ENCODE measurements at regions not wholly inside any gene's neighbourhood (a gene's known extent, or its start where the extent isn't known, plus 50 kb on each side); places are given as distances from the start of the nearest gene placed in this dataset.

GRCh38 chr5:3237276-3237868 is 358.3 kb upstream of the IRX1 start:
- no peak for TF ChIP-seq CTCF (IDR thresholded peaks at IDR 0.05; ENCODE audit: borderline replicate concordance, extremely low read depth, insufficient read depth)
- no peak for FAIRE-seq
- no peaks in the 10 kb centered on the region for H3K27me3 ChIP-seq (ENCODE audit: control insufficient read depth, insufficient read depth, low read length)
- H3K4me3 ChIP-seq (ENCODE audit: low read length in 3 of 3): no peak overlapping the region
- intact Hi-C loops (cut with DNase I): no loop called here
- no peaks in the 10 kb centered on the region for H3K4me1 ChIP-seq (ENCODE audit: control insufficient read depth in 2 of 3, insufficient read depth in 2 of 3, low read depth in 1 of 3, low read length in 3 of 3)
- DNase-seq: no peak
- H3K36me3 ChIP-seq (ENCODE audit: control insufficient read depth in 2 of 3, insufficient read depth in 3 of 3, low read length in 3 of 3): no peaks in the 10 kb centered on the region
- H3K27ac ChIP-seq (ENCODE audit: low read depth in 2 of 2, low read length in 2 of 2): no peak overlapping the region
- no peak overlapping the region for H3K9ac ChIP-seq (ENCODE audit: low read length in 3 of 3)
- H3K9me3 ChIP-seq (ENCODE audit: control insufficient read depth in 2 of 3, insufficient read depth in 1 of 3, low read length in 3 of 3): no peaks in the 10 kb centered on the region

- Histone ChIP-seq H3K36me3 (ENCODE audit: control insufficient read depth in 2 of 3, insufficient read depth in 3 of 3, low read length in 3 of 3) (no peaks in the 10 kb centered on the region), H3K9ac (ENCODE audit: low read length in 3 of 3) (no peak overlapping the region), H3K27ac (ENCODE audit: low read depth in 2 of 2, low read length in 2 of 2) (no peak overlapping the region), H3K4me1 (ENCODE audit: control insufficient read depth in 2 of 3, insufficient read depth in 2 of 3, low read depth in 1 of 3, low read length in 3 of 3) (no peaks in the 10 kb centered on the region), H3K4me3 (ENCODE audit: low read length in 3 of 3) (no peak overlapping the region), H3K9me3 (ENCODE audit: control insufficient read depth in 2 of 3, insufficient read depth in 1 of 3, low read length in 3 of 3) (no peaks in the 10 kb centered on the region), H3K27me3 (ENCODE audit: control insufficient read depth, insufficient read depth, low read length) (no peaks in the 10 kb centered on the region)
- TF ChIP-seq CTCF (IDR thresholded peaks at IDR 0.05; ENCODE audit: borderline replicate concordance, extremely low read depth, insufficient read depth): no peak
- intact Hi-C loops (cut with DNase I): no loop called here
- FAIRE-seq (no peak), DNase-seq (no peak)
These were observed 361.1 kb upstream of the IRX1 start for GRCh38 chr5:3234566-3234965.

GRCh38 chr5:3230941-3231340 is 364.7 kb upstream of the IRX1 start:
- Histone ChIP-seq H3K4me3 (ENCODE audit: low read length in 3 of 3) (no peak overlapping the region), H3K9me3 (ENCODE audit: control insufficient read depth in 2 of 3, insufficient read depth in 1 of 3, low read length in 3 of 3) (no peaks in the 10 kb centered on the region), H3K9ac (ENCODE audit: low read length in 3 of 3) (no peak overlapping the region), H3K27me3 (ENCODE audit: control insufficient read depth, insufficient read depth, low read length) (no peaks in the 10 kb centered on the region), H3K36me3 (ENCODE audit: control insufficient read depth in 2 of 3, insufficient read depth in 3 of 3, low read length in 3 of 3) (no peaks in the 10 kb centered on the region), H3K4me1 (ENCODE audit: control insufficient read depth in 2 of 3, insufficient read depth in 2 of 3, low read depth in 1 of 3, low read length in 3 of 3) (no peaks in the 10 kb centered on the region), H3K27ac (ENCODE audit: low read depth in 2 of 2, low read length in 2 of 2) (no peak overlapping the region)
- intact Hi-C loops (cut with DNase I): no loop called here
- FAIRE-seq: no peak
- no peak for DNase-seq
- no peak for TF ChIP-seq CTCF (IDR thresholded peaks at IDR 0.05; ENCODE audit: borderline replicate concordance, extremely low read depth, insufficient read depth)

GRCh38 chr5:3230254-3230653 is 365.4 kb upstream of the IRX1 start:
- TF ChIP-seq CTCF (IDR thresholded peaks at IDR 0.05; ENCODE audit: borderline replicate concordance, extremely low read depth, insufficient read depth): no peak
- DNase-seq: no peak
- Histone ChIP-seq H3K4me1 (ENCODE audit: control insufficient read depth in 2 of 3, insufficient read depth in 2 of 3, low read depth in 1 of 3, low read length in 3 of 3) (no peaks in the 10 kb centered on the region), H3K27me3 (ENCODE audit: control insufficient read depth, insufficient read depth, low read length) (no peaks in the 10 kb centered on the region), H3K4me3 (ENCODE audit: low read length in 3 of 3) (no peak overlapping the region), H3K36me3 (ENCODE audit: control insufficient read depth in 2 of 3, insufficient read depth in 3 of 3, low read length in 3 of 3) (no peaks in the 10 kb centered on the region), H3K9me3 (ENCODE audit: control insufficient read depth in 2 of 3, insufficient read depth in 1 of 3, low read length in 3 of 3) (no peaks in the 10 kb centered on the region), H3K27ac (ENCODE audit: low read depth in 2 of 2, low read length in 2 of 2) (no peak overlapping the region), H3K9ac (ENCODE audit: low read length in 3 of 3) (no peak overlapping the region)
- FAIRE-seq: no peak
- intact Hi-C loops (cut with DNase I): no loop called here
